Mesenchymal stem cell (in vitro differentiated cells and primary cell): ENCODE measurements at regions not wholly inside any gene's neighbourhood (a gene's known extent, or its start where the extent isn't known, plus 50 kb on each side); places are given as distances from the start of the nearest gene placed in this dataset.

ENCODE experiments used
- DNase-seq: peaks from one replicate; pipeline ENCODE4 v3.0.0-alpha.2; 2013
- H2AFZ ChIP-seq: one replicate; pipeline ENCODE4 v1.6.1; 2013; ENCODE audit warnings: low read depth, mild to moderate bottlenecking, control low read depth, inconsistent platforms, low read length, moderate library complexity
- H2AK5ac ChIP-seq: 2 replicates; pipeline ENCODE4 v1.6.1; 2013; ENCODE audit warnings: low read length, moderate library complexity, mild to moderate bottlenecking, inconsistent platforms; ENCODE audit not compliant: severe bottlenecking
- H2BK120ac ChIP-seq: one replicate; pipeline ENCODE4 v1.6.1; 2013; ENCODE audit warnings: low read depth, mild to moderate bottlenecking, inconsistent platforms, low read length, moderate library complexity
- H2BK12ac ChIP-seq, 2 experiments: one replicate each; pipeline ENCODE4 v1.6.1; 2013; ENCODE audit warnings: inconsistent platforms in 2 of 2, low read length in 2 of 2, mild to moderate bottlenecking in 2 of 2, moderate library complexity in 2 of 2, control low read depth in 1 of 2
- H2BK15ac ChIP-seq: one replicate; pipeline ENCODE4 v1.6.1; 2013; ENCODE audit warnings: mild to moderate bottlenecking, low read depth, inconsistent platforms; ENCODE audit not compliant: poor library complexity, severe bottlenecking
- H2BK5ac ChIP-seq: 2 replicates; pipeline ENCODE4 v1.6.1; 2013; ENCODE audit warnings: low read depth, mild to moderate bottlenecking, low read length, control low read depth, inconsistent platforms; ENCODE audit not compliant: poor library complexity, severe bottlenecking
- H3K14ac ChIP-seq, 2 experiments: one replicate each; pipeline ENCODE4 v1.6.1; 2013; ENCODE audit warnings: inconsistent platforms in 2 of 2, low read length in 2 of 2, control low read depth in 1 of 2, mild to moderate bottlenecking in 1 of 2, moderate library complexity in 1 of 2
- H3K18ac ChIP-seq, 2 experiments: one replicate each; pipeline ENCODE4 v1.6.1; 2013; ENCODE audit warnings: inconsistent platforms in 2 of 2, low read length in 2 of 2, control low read depth in 1 of 2, low read depth in 1 of 2, mild to moderate bottlenecking in 1 of 2
- H3K23ac ChIP-seq, 2 experiments: one replicate each; pipeline ENCODE4 v1.6.1; 2013; ENCODE audit warnings: inconsistent platforms in 2 of 2, low read length in 2 of 2, mild to moderate bottlenecking in 2 of 2, moderate library complexity in 2 of 2, control low read depth in 1 of 2
- H3K27ac ChIP-seq: 2 replicates; pipeline ENCODE4 v1.5.1; 2013; ENCODE audit warnings: mild to moderate bottlenecking, moderate library complexity, low read length, control low read depth, inconsistent platforms; ENCODE audit not compliant: poor library complexity, severe bottlenecking
- H3K27me3 ChIP-seq, 2 experiments: 2 replicates each; pipeline versions ENCODE4 v1.6.1 to v1.7.0; 2013; ENCODE audit warnings: low read length in 2 of 2, mild to moderate bottlenecking in 2 of 2, moderate library complexity in 2 of 2, control low read depth in 1 of 2, inconsistent platforms in 1 of 2; ENCODE audit not compliant: control insufficient read depth in 1 of 2, insufficient read depth in 1 of 2
- H3K36me3 ChIP-seq, 2 experiments: 2 replicates each; pipeline versions ENCODE4 v1.6.1 to v1.7.0; 2013; ENCODE audit warnings: low read length in 2 of 2, control low read depth in 1 of 2, inconsistent platforms in 1 of 2, low read depth in 1 of 2, mild to moderate bottlenecking in 1 of 2; ENCODE audit not compliant: insufficient read depth in 2 of 2, control insufficient read depth in 1 of 2
- H3K4ac ChIP-seq, 2 experiments: one replicate each; pipeline ENCODE4 v1.6.1; 2013; ENCODE audit warnings: inconsistent platforms in 2 of 2, low read length in 2 of 2, mild to moderate bottlenecking in 2 of 2, moderate library complexity in 2 of 2, control low read depth in 1 of 2, low read depth in 1 of 2
- H3K4me1 ChIP-seq: 2 replicates; pipeline ENCODE4 v1.6.1; 2013; ENCODE audit warnings: low read depth, low read length, control low read depth; ENCODE audit not compliant: control insufficient read depth, insufficient read depth
- H3K4me2 ChIP-seq: 2 replicates; pipeline ENCODE4 v1.6.1; 2013; ENCODE audit warnings: low read length, mild to moderate bottlenecking, inconsistent platforms; ENCODE audit not compliant: poor library complexity, severe bottlenecking
- H3K4me3 ChIP-seq, 2 experiments: 2 replicates each; pipeline versions ENCODE4 v1.5.1 to v1.7.0; 2013; ENCODE audit warnings: low read length in 2 of 2, mild to moderate bottlenecking in 2 of 2, control low read depth in 1 of 2, low read depth in 1 of 2; ENCODE audit not compliant: insufficient read depth in 1 of 2
- H3K79me1 ChIP-seq: replicated peaks from 2 replicates; pipeline ENCODE4 v1.6.1; 2013; ENCODE audit warnings: mild to moderate bottlenecking, control low read depth, low read length, inconsistent platforms; ENCODE audit not compliant: poor library complexity, severe bottlenecking
- H3K9ac ChIP-seq: 2 replicates; pipeline ENCODE4 v1.7.0; 2013; ENCODE audit warnings: mild to moderate bottlenecking, low read length, moderate library complexity
- H3K9me3 ChIP-seq: 2 replicates; pipeline ENCODE4 v1.7.0; 2013; ENCODE audit warnings: mild to moderate bottlenecking, low read length; ENCODE audit not compliant: control insufficient read depth
- H4K8ac ChIP-seq: one replicate; pipeline ENCODE4 v1.6.1; 2013; ENCODE audit warnings: inconsistent platforms, mild to moderate bottlenecking, low read length, moderate library complexity
- H4K91ac ChIP-seq: one replicate; pipeline ENCODE4 v1.6.1; 2013; ENCODE audit warnings: mild to moderate bottlenecking, low read length, inconsistent platforms
- WGBS: methylation state at CpG from one replicate; pipeline ENCODE4 v1.1.7; 2013; ENCODE audit warnings: mixed read lengths; 5-methylcytosine and 5-hydroxymethylcytosine counted together

GRCh38 chr18:65659312-65659711, 91.5 kb upstream of the CDH7 start:
- no peak overlapping the region for H3K4ac ChIP-seq
- no peak overlapping the region for H2AK5ac ChIP-seq
- H2BK5ac ChIP-seq, result no peak overlapping the region
- H3K79me1 ChIP-seq, result no peaks in the 10 kb centered on the region
- H2BK15ac ChIP-seq, result no peak overlapping the region
- H3K4me2 ChIP-seq, result no peak overlapping the region
- H4K91ac ChIP-seq, result no peak overlapping the region
- no peak overlapping the region for H2BK120ac ChIP-seq
- H3K4me1 ChIP-seq, result no peaks in the 10 kb centered on the region
- no peak overlapping the region for H4K8ac ChIP-seq
- H3K18ac ChIP-seq, result no peak overlapping the region
- H2AFZ ChIP-seq, result no peak overlapping the region
- H3K9me3 ChIP-seq, result peaks cover 16% of the 10 kb centered on the region
- DNase-seq, result no peak
- no peaks in the 10 kb centered on the region for H3K27me3 ChIP-seq
- no peak overlapping the region for H3K4me3 ChIP-seq
- no peak overlapping the region for H3K14ac ChIP-seq
- no peak overlapping the region for H2BK12ac ChIP-seq
- no peaks in the 10 kb centered on the region for H3K36me3 ChIP-seq
- no peak overlapping the region for H3K27ac ChIP-seq
- no peak overlapping the region for H3K23ac ChIP-seq
- H3K9ac ChIP-seq, result no peak overlapping the region

DNA sequence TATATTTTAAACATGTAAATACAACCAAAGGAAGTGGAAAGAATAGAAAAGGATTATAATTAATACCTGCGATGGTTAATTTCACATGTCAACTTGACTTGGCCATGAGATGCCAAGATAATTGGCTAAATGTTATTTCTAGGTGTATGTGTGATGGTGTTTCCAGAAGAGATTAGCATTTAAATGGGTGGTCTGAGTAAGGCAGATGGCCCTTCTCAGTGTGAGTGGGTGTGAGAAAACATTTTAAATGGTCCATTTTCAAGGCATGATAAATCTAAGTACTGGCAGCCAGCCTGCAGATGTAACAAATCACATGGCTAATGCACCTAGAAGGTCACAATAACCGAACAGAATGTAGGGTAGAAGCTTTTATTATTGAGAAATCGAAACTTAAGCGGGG, 99.6 kb upstream of the CDH7 start:
- Histone ChIP-seq H2BK15ac (no peak overlapping the region), H3K9me3 (peaks cover 22% of the 10 kb centered on the region), H2AFZ (no peak overlapping the region), H2BK120ac (no peak overlapping the region), H3K27ac (no peak overlapping the region), H3K4me2 (no peak overlapping the region), H3K18ac (no peak overlapping the region), H2BK5ac (no peak overlapping the region), H3K14ac (no peak overlapping the region), H2AK5ac (no peak overlapping the region), H3K4me3 (no peak overlapping the region), H4K91ac (no peak overlapping the region), H3K4ac (no peak overlapping the region), H3K9ac (no peak overlapping the region), H3K36me3 (no peaks in the 10 kb centered on the region), H2BK12ac (no peak overlapping the region), H3K4me1 (no peaks in the 10 kb centered on the region), H3K79me1 (no peaks in the 10 kb centered on the region), H4K8ac (no peak overlapping the region), H3K27me3 (no peaks in the 10 kb centered on the region), H3K23ac (no peak overlapping the region)
- 66% methylated on average over 4 of the region's 4 CpGs for WGBS
- no peak for DNase-seq

- Histone ChIP-seq H3K27ac (no peak overlapping the region), H3K23ac (no peak overlapping the region), H3K27me3 (no peaks in the 10 kb centered on the region), H4K91ac (no peak overlapping the region), H3K14ac (no peak overlapping the region), H2AK5ac (no peak overlapping the region), H2BK12ac (no peak overlapping the region), H2BK120ac (no peak overlapping the region), H4K8ac (no peak overlapping the region), H3K18ac (no peak overlapping the region), H2BK5ac (no peak overlapping the region), H3K36me3 (no peaks in the 10 kb centered on the region), H3K9me3 (peaks cover 3% of the 10 kb centered on the region), H3K4me1 (no peaks in the 10 kb centered on the region), H3K4me2 (no peak overlapping the region), H3K9ac (no peak overlapping the region), H2BK15ac (no peak overlapping the region), H3K79me1 (no peaks in the 10 kb centered on the region), H2AFZ (no peak overlapping the region), H3K4me3 (no peak overlapping the region), H3K4ac (no peak overlapping the region)
- whole genome bisulfite sequencing, result 100% methylated on average over 1 of the region's 2 CpGs
- DNase-seq, result no peak
Observed at GRCh38 chr18:65632236-65632635, 118.6 kb upstream of the CDH7 start.

DNA sequence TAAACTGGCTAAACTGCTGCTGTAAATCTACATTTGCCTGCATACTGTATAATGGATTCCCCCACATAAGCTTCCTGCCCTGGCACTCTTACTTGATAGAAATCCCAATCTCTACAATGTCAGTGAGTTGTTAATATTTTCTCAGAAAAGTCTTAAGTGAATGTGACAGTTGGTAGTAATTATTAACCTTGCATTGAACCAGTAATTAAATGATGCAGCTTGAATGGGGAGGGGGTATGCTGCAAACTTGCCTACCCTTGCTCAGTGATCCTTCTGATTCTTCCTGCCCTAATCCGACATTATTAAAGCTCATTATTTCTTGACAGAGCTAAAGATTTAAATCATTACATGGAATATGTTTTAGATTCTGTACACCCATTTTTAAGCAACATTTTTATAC, 119.0 kb upstream of the CDH7 start:
- no peak overlapping the region for H2BK12ac ChIP-seq
- no peak for DNase-seq
- WGBS, result no CpG with 5 or more reads among the region's 1 CpG

More for the DNA sequence above, 119.0 kb upstream of the CDH7 start:
- no peak overlapping the region for H3K18ac ChIP-seq
- H3K9ac ChIP-seq, result no peak overlapping the region
- H3K4ac ChIP-seq, result no peak overlapping the region
- H3K27me3 ChIP-seq, result no peaks in the 10 kb centered on the region
- H3K79me1 ChIP-seq, result no peaks in the 10 kb centered on the region
- no peak overlapping the region for H4K8ac ChIP-seq
- H2BK5ac ChIP-seq, result no peak overlapping the region
- no peak overlapping the region for H2AFZ ChIP-seq
- no peak overlapping the region for H2BK120ac ChIP-seq
- no peak overlapping the region for H3K14ac ChIP-seq
- no peaks in the 10 kb centered on the region for H3K4me1 ChIP-seq
- H3K4me2 ChIP-seq, result no peak overlapping the region
- H2AK5ac ChIP-seq, result no peak overlapping the region
- no peak overlapping the region for H2BK15ac ChIP-seq
- no peaks in the 10 kb centered on the region for H3K36me3 ChIP-seq
- H3K27ac ChIP-seq, result no peak overlapping the region
- no peak overlapping the region for H3K23ac ChIP-seq
- H4K91ac ChIP-seq, result no peak overlapping the region
- no peaks in the 10 kb centered on the region for H3K9me3 ChIP-seq
- H3K4me3 ChIP-seq, result no peak overlapping the region
